ENCODE measurements at regions not wholly inside any gene's neighbourhood (a gene's known extent, or its start where the extent isn't known, plus 50 kb on each side); places are given as distances from the start of the nearest gene placed in this dataset.

DNA sequence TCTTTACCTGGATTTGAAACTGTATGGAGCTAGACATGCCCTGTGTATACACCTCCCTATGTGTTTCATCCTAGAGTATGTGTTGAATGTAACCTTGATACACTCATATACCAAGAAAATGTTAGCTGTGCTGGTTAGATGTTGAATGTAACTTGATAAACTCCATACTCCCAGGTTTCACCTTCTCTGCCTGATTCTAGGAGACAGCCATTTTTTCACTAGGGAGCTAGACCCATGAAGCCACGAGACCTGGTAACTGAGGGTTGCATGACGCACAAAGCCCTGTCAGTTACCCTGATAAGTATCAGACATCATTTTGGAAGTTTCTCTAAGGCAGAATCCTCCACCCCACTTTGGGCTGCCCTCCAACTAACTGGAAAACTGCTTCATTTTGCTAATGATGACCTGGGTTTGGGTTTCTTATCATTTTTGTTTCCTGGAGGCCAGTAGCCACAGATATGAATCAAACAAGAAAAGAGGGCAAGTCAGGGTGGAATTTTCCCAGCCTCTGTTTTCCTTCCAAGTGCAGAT is 478.5 kb upstream of the KIF2A start:
- TF ChIP-seq POLR2A (IDR thresholded peaks at IDR 0.05) (no peak), EP300 (IDR thresholded peaks at IDR 0.05) (no peak), POLR2AphosphoS5 (IDR thresholded peaks at IDR 0.05) (no peak)
- TF ChIP-seq, protein P1, sequence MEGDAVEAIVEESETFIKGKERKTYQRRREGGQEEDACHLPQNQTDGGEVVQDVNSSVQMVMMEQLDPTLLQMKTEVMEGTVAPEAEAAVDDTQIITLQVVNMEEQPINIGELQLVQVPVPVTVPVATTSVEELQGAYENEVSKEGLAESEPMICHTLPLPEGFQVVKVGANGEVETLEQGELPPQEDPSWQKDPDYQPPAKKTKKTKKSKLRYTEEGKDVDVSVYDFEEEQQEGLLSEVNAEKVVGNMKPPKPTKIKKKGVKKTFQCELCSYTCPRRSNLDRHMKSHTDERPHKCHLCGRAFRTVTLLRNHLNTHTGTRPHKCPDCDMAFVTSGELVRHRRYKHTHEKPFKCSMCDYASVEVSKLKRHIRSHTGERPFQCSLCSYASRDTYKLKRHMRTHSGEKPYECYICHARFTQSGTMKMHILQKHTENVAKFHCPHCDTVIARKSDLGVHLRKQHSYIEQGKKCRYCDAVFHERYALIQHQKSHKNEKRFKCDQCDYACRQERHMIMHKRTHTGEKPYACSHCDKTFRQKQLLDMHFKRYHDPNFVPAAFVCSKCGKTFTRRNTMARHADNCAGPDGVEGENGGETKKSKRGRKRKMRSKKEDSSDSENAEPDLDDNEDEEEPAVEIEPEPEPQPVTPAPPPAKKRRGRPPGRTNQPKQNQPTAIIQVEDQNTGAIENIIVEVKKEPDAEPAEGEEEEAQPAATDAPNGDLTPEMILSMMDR (IDR thresholded peaks at IDR 0.05): no peak
- intact Hi-C loops (cut with DNase I): no loop called here
- no peak overlapping the region for H3K27ac ChIP-seq
- H3K9me3 ChIP-seq: no peaks in the 10 kb centered on the region
- no peak overlapping the region for H3K4me3 ChIP-seq
- H3K27me3 ChIP-seq: no peaks in the 10 kb centered on the region
- WGBS, 2 donors: 90 to 93% methylated on average over 2 of the region's 2 CpGs
- no peaks in the 10 kb centered on the region for H3K36me3 ChIP-seq
- H3K4me1 ChIP-seq: peaks cover 0 to 5% (median 0%) of the 10 kb centered on the region in 4 donors
- DNase-seq: no peak

DNA sequence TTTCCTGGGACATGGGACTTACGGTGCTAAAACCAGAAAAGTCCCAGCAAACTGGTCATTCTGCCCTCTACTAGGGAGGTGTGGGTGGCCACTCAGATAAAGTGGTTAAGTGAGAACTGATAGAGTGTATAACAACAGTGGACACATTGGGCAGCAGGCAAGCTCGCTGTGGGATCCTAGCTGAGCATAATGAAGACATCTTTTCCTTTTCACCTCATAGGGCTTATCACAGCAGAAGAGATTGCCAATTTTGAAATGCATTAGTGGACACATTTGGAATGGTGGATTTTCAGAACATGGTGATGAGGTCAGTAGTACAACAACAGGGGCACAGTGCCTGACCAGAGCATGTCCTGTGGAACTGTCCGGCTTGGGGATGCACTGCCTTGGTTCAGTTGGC is 477.1 kb upstream of the KIF2A start:
- TF ChIP-seq EP300 (IDR thresholded peaks at IDR 0.05) (no peak), POLR2A (IDR thresholded peaks at IDR 0.05) (no peak)
- no peaks in the 10 kb centered on the region for H3K27me3 ChIP-seq
- WGBS, 2 donors: 91 to 94% methylated on average over 3 of the region's 3 CpGs

DNA sequence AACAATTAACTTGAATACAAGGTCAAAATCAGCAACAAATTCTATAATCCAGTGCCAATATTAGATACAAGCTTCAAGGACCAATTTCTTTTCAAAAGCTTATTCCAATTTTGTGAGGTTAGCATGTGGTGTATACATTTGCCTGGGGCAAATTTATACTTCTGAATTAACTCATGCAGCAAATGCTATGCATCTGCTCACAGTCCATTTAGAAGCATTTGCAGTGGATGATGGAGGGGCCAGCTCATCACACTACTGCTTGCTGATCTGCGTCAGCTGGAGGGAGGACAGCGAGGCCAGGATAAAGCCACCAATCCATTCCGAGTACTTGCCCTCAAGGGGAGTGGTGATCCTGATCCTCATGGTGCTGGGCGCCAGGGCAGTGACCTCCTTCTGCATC is 474.3 kb upstream of the KIF2A start:
- TF ChIP-seq POLR2AphosphoS5 (IDR thresholded peaks at IDR 0.05): no peak
- TF ChIP-seq EP300 (IDR thresholded peaks at IDR 0.05): no peak
- no peaks in the 10 kb centered on the region for H3K27me3 ChIP-seq
- intact Hi-C loops (cut with DNase I): no loop called here
- WGBS, 2 donors: 94 to 95% methylated on average over 4 of the region's 4 CpGs
- no peaks in the 10 kb centered on the region for H3K9me3 ChIP-seq
- H3K4me3 ChIP-seq: no peak overlapping the region
- H3K27ac ChIP-seq: no peak overlapping the region
- no peaks in the 10 kb centered on the region for H3K36me3 ChIP-seq
- H3K4me1 ChIP-seq: peaks cover 0 to 5% (median 0%) of the 10 kb centered on the region in 4 donors
- no peak for DNase-seq

More for the DNA sequence above, 477.1 kb upstream of the KIF2A start:
- H3K4me1 ChIP-seq: peaks cover 0 to 5% (median 0%) of the 10 kb centered on the region in 4 donors
- no peak overlapping the region for H3K27ac ChIP-seq
- intact Hi-C loops (cut with DNase I): no loop called here
- no peaks in the 10 kb centered on the region for H3K9me3 ChIP-seq
- H3K4me3 ChIP-seq: no peak overlapping the region
- H3K36me3 ChIP-seq: no peaks in the 10 kb centered on the region
- DNase-seq: no peak

DNA sequence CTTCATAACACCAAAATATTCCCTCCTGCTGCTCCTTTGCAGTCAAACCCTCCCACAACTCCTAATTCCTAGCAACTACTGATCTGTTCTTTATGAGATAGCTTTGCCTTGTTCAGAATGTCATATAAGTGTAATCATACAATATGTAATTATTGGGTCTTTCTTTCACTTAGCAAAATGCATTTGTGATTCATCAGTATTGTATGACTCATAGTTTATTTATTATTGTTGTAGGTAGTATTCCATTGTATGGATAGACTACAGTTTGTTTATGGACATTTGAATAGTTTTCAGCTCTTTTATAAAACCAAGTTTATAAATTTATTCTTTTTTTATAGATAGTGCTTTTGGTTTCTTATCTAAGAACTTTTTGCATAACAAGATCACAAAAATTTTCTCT is 468.2 kb upstream of the KIF2A start:
- intact Hi-C loops (cut with DNase I): no loop called here
- TF ChIP-seq POLR2AphosphoS5 (IDR thresholded peaks at IDR 0.05) (no peak), POLR2A (IDR thresholded peaks at IDR 0.05) (no peak), EP300 (IDR thresholded peaks at IDR 0.05) (no peak)
- TF ChIP-seq, protein P1 (IDR thresholded peaks at IDR 0.05): no peak
- DNase-seq: no peak
- no peaks in the 10 kb centered on the region for H3K9me3 ChIP-seq
- no peaks in the 10 kb centered on the region for H3K27me3 ChIP-seq
- H3K4me3 ChIP-seq: no peak overlapping the region
- H3K27ac ChIP-seq: no peak overlapping the region
- H3K4me1 ChIP-seq: no peaks in the 10 kb centered on the region
- H3K36me3 ChIP-seq: no peaks in the 10 kb centered on the region

DNA sequence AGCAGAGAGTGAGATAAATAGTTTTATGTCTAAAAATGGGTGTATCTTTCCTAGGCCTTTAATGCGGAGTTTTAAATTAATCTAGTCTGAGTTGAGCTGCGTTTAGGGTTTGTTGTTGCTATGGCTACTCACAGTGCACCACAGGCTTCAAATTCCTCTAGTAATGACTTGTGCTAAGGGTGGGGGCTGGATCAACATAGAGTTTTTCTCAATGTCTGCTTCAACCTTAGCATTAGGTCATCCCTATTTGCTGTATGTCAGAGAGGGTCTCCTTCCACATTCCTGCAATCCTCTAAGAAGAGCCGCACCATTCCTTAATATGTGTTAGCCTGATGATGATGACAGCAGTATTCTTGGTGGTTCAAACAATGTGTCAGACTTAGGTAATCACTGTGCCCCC is 465.6 kb upstream of the KIF2A start:
- intact Hi-C loops (cut with DNase I): no loop called here

DNA sequence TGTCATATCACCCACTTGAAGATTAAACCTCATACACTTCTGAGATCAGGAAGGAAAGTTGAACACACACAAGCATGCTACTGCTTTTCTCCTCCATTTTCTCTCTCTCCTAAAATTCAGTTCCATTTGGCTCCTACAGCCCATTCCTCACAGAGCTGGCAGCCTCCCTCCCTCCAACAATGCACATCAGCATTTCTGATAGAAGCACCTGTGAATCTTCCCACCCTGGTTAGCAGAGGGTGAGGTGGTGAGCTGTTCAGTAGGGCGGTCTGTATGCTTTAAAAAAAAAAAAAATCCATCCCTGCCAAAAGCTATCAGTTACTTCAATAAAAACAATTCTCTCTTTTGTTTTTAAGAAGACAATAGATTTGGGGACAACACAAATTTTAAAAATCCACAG is 463.2 kb upstream of the KIF2A start:
- no peaks in the 10 kb centered on the region for H3K4me1 ChIP-seq
- 88 to 94% methylated on average over 1 of the region's 1 CpG for WGBS, 2 donors

More for the DNA sequence above, 465.6 kb upstream of the KIF2A start:
- no peak for DNase-seq
- Histone ChIP-seq H3K36me3 (no peaks in the 10 kb centered on the region), H3K27me3 (no peaks in the 10 kb centered on the region), H3K9me3 (no peaks in the 10 kb centered on the region), H3K4me3 (no peak overlapping the region), H3K4me1 (no peaks in the 10 kb centered on the region), H3K27ac (no peak overlapping the region)
- WGBS, 2 donors: 65 to 74% methylated on average over 3 of the region's 3 CpGs
- no peak for TF ChIP-seq POLR2AphosphoS5 (IDR thresholded peaks at IDR 0.05)
- no peak for TF ChIP-seq EP300 (IDR thresholded peaks at IDR 0.05)
- no peak for TF ChIP-seq POLR2A (IDR thresholded peaks at IDR 0.05)

More for the DNA sequence above, 463.2 kb upstream of the KIF2A start:
- Histone ChIP-seq H3K9me3 (no peaks in the 10 kb centered on the region), H3K27ac (no peak overlapping the region), H3K4me3 (no peak overlapping the region), H3K27me3 (no peaks in the 10 kb centered on the region), H3K36me3 (no peaks in the 10 kb centered on the region)
- no peak for TF ChIP-seq POLR2A (IDR thresholded peaks at IDR 0.05)
- TF ChIP-seq, protein P1 (IDR thresholded peaks at IDR 0.05): no peak
- no peak for TF ChIP-seq POLR2AphosphoS5 (IDR thresholded peaks at IDR 0.05)
- TF ChIP-seq EP300 (IDR thresholded peaks at IDR 0.05): no peak
- DNase-seq: no peak
- intact Hi-C loops (cut with DNase I): no loop called here

Measured in sigmoid colon (tissue), 6 donors.